Activated T-helper 17 cell treated with anti-CD3 and anti-CD28 coated beads, Interleukin-2, amount 50 U/mL, for 72 hours (primary cell): ENCODE measurements at regions not wholly inside any gene's neighbourhood (a gene's known extent, or its start where the extent isn't known, plus 50 kb on each side); places are given as distances from the start of the nearest gene placed in this dataset.
A peak's percentile ranks its signal among the peaks of the same experiment; 100 is the strongest.
"Not testable (repeated sequence)": the region's sequence is repeated elsewhere in the genome, so short reads cannot be mapped to it uniquely, and the experiment has no call there.

ENCODE experiments used
- ATAC-seq: fragments of 150-1000 bp; cut with Tn5 transposase; replicated peaks from 2 replicates; pipeline ENCODE4 v1.10.0; 2021; ENCODE audit warnings: mild to moderate bottlenecking, moderate library complexity
- H3K27ac Mint-ChIP-seq: one replicate; pipeline ENCODE4 v1.8.0; 2022; ENCODE audit warnings: mixed read lengths
- H3K27me3 Mint-ChIP-seq: one replicate; pipeline ENCODE4 v1.8.0; 2022; ENCODE audit warnings: mixed read lengths
- H3K36me3 Mint-ChIP-seq: one replicate; pipeline ENCODE4 v1.8.0; 2022; ENCODE audit warnings: low read depth, mild to moderate bottlenecking, mixed read lengths
- H3K4me1 Mint-ChIP-seq: one replicate; pipeline ENCODE4 v1.8.0; 2022; ENCODE audit warnings: mixed read lengths
- H3K4me3 Mint-ChIP-seq: one replicate; pipeline ENCODE4 v1.8.0; 2022; ENCODE audit warnings: mild to moderate bottlenecking, mixed read lengths
- H3K9me3 Mint-ChIP-seq: one replicate; pipeline ENCODE4 v1.8.0; 2022; ENCODE audit warnings: mixed read lengths

DNA sequence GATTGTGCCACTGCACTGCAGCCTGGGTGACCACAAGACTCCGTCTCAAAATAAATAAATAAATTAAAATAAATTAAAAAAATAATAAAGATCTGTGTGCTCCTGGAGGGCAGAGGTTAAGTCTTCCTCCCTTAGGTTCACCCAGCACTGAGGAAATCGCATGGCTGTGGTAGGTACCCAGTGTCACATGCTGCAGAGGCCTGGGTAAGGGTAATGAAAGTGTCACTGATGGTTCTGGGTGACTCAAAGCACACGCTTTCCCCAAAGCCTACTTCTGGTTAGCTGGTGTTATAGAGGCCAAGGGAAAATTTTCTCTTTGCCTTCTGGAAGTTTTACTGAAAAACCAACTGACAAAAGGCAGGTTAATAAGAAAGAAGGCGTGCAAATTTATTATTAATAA is 88.8 kb upstream of the ITGB1 start:
- Mint-ChIP-seq H3K9me3 (no peaks in the 10 kb centered on the region), H3K4me3 (no peak overlapping the region), H3K27me3 (no peaks in the 10 kb centered on the region), H3K27ac (no peak overlapping the region), H3K36me3 (no peaks in the 10 kb centered on the region), H3K4me1 (peaks cover 4% of the 10 kb centered on the region)
- ATAC-seq: peak; percentile 86

DNA sequence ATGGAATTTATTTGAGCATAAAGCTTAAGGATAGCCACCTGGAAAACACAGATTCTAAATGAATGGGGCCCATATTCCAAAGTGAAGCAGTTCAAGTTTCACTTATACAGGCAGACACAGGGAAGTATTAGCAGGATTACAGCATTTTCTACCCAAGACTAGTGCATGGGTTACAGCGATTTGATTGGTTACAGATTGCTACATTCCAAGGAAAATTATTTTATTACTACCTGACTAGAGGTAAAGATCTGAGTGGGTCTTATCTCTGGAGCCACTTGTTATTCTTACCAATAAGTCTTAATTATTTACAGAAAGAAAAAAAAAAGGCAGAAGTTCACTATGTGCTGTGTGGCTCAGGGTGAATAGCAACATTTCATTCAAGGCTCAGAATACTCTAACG is 87.4 kb upstream of the ITGB1 start:
- no peaks in the 10 kb centered on the region for H3K36me3 Mint-ChIP-seq
- no peak overlapping the region for H3K27ac Mint-ChIP-seq
- no peak for ATAC-seq

DNA sequence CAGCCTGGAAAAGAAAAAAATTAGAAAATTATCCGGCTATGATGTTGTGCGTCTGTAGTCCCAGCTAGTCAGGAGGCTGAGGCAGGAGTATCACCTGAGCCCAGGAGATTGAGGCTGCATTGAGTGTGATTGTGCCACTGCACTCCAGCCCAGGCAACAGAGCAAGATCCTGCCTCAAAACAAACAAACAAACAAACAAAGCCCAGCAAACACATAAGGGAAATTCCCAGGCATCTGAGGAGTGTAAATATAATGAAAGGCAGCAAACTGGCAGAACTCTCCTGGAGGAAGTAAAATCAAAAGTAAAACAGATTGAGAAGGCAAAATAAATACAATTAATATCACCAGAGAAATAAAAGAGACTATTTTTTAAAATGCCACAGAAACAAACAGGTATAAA is 84.5 kb upstream of the ITGB1 start:
- no peak overlapping the region for H3K4me3 Mint-ChIP-seq
- H3K27ac Mint-ChIP-seq: no peak overlapping the region
- H3K9me3 Mint-ChIP-seq: no peaks in the 10 kb centered on the region
- H3K36me3 Mint-ChIP-seq: no peaks in the 10 kb centered on the region
- peaks cover 4% of the 10 kb centered on the region for H3K4me1 Mint-ChIP-seq
- ATAC-seq: no peak
- H3K27me3 Mint-ChIP-seq: no peaks in the 10 kb centered on the region

More for the DNA sequence above, 87.4 kb upstream of the ITGB1 start:
- peaks cover 4% of the 10 kb centered on the region for H3K4me1 Mint-ChIP-seq
- no peaks in the 10 kb centered on the region for H3K9me3 Mint-ChIP-seq
- H3K27me3 Mint-ChIP-seq: no peaks in the 10 kb centered on the region
- no peak overlapping the region for H3K4me3 Mint-ChIP-seq

- ATAC-seq: no peak
- H3K4me3 Mint-ChIP-seq: no peak overlapping the region
- no peaks in the 10 kb centered on the region for H3K27me3 Mint-ChIP-seq
- H3K4me1 Mint-ChIP-seq: peaks cover 4% of the 10 kb centered on the region
- no peaks in the 10 kb centered on the region for H3K9me3 Mint-ChIP-seq
- no peak overlapping the region for H3K27ac Mint-ChIP-seq
- H3K36me3 Mint-ChIP-seq: no peaks in the 10 kb centered on the region
Measured at GRCh38 chr10:33041783-33042437, 83.9 kb upstream of the ITGB1 start.

GRCh38 chr10:33040436-33040835 is 82.4 kb upstream of the ITGB1 start:
- H3K27me3 Mint-ChIP-seq: no peaks in the 10 kb centered on the region
- H3K4me3 Mint-ChIP-seq: no peak overlapping the region
- H3K27ac Mint-ChIP-seq: no peak overlapping the region
- peaks cover 4% of the 10 kb centered on the region for H3K4me1 Mint-ChIP-seq
- H3K36me3 Mint-ChIP-seq: no peaks in the 10 kb centered on the region
- ATAC-seq: no peak
- H3K9me3 Mint-ChIP-seq: no peaks in the 10 kb centered on the region

GRCh38 chr10:33039181-33039580 is 81.2 kb upstream of the ITGB1 start:
- H3K4me3 Mint-ChIP-seq: no peak overlapping the region
- peaks cover 4% of the 10 kb centered on the region for H3K4me1 Mint-ChIP-seq
- no peak for ATAC-seq
- H3K27ac Mint-ChIP-seq: no peak overlapping the region
- H3K27me3 Mint-ChIP-seq: no peaks in the 10 kb centered on the region
- H3K36me3 Mint-ChIP-seq: no peaks in the 10 kb centered on the region
- no peaks in the 10 kb centered on the region for H3K9me3 Mint-ChIP-seq

- Mint-ChIP-seq H3K36me3 (no peaks in the 10 kb centered on the region), H3K4me1 (peaks cover 4% of the 10 kb centered on the region), H3K4me3 (no peak overlapping the region), H3K27me3 (no peaks in the 10 kb centered on the region), H3K27ac (no peak overlapping the region), H3K9me3 (no peaks in the 10 kb centered on the region)
- ATAC-seq: no peak
Measured at GRCh38 chr10:33038672-33039071, 80.6 kb upstream of the ITGB1 start.

DNA sequence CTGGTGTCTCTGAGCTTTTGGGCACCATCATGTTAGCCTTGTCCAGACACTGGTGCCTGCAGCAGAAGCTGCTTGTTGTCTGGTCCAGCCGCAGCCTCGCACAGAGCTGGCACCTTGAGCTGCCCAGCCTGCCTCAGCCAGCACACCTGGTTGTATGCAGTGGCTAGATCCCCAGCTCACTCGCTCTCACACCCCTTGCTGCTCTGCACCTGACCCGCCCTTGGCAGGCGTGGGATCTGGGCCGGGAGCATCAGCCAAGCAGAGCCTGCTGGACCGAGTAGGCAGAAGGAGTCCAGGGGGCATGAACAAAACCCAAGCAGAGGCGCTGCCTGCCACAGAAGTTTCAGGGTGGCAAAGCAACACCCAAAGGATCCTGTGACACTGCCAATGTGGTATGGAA is 79.7 kb upstream of the ITGB1 start:
- Mint-ChIP-seq H3K27ac (no peak overlapping the region), H3K36me3 (no peaks in the 10 kb centered on the region), H3K27me3 (no peaks in the 10 kb centered on the region), H3K4me3 (no peak overlapping the region), H3K9me3 (no peaks in the 10 kb centered on the region), H3K4me1 (peaks cover 5% of the 10 kb centered on the region)
- no peak for ATAC-seq

DNA sequence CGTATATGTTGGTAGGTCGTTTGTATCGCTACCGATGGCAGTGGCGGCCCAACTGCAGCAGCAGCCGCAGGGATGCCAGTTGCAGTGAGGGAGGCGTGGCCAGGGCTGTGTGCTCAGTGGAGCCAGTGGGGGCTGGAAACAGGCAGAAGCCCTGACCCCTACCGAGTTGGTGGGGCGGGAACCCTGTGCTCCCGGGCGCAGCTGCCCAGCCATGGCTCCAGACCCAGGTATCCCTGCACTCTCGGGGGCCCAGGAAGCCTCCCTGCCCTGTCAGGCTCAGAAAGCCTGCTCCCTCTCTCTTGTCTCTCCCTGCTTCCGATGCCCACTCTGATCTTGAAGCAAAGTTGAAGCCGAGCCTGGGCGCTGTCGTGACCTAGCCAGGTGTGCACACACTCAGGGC is 78.6 kb upstream of the ITGB1 start:
- H3K4me3 Mint-ChIP-seq: no peak overlapping the region
- peaks cover 6% of the 10 kb centered on the region for H3K4me1 Mint-ChIP-seq
- no peaks in the 10 kb centered on the region for H3K9me3 Mint-ChIP-seq
- no peaks in the 10 kb centered on the region for H3K36me3 Mint-ChIP-seq
- ATAC-seq: no peak
- no peak overlapping the region for H3K27ac Mint-ChIP-seq
- H3K27me3 Mint-ChIP-seq: no peaks in the 10 kb centered on the region

DNA sequence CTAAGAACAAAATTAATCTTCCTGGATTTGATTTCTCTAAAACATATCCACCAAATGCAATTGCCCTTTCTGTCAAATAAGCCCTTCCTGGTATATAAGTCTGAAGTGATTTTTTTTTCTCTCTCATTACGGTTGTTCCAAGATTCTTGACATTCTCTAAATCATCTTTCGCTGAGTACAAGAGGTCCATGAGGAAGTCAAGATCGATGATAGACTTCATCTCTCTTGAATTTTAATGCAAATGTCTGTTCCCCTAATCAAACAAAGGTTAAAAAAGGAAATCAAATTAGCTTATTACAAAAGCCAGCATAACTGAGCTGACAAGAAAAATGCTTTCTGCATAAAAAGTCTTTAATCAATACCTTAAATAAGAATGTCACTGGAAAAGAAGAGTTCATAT is 77.4 kb upstream of the ITGB1 start:
- Mint-ChIP-seq H3K27ac (no peak overlapping the region), H3K27me3 (no peaks in the 10 kb centered on the region), H3K9me3 (no peaks in the 10 kb centered on the region), H3K4me3 (no peak overlapping the region), H3K36me3 (no peaks in the 10 kb centered on the region), H3K4me1 (peaks cover 11% of the 10 kb centered on the region)
- no peak for ATAC-seq

DNA sequence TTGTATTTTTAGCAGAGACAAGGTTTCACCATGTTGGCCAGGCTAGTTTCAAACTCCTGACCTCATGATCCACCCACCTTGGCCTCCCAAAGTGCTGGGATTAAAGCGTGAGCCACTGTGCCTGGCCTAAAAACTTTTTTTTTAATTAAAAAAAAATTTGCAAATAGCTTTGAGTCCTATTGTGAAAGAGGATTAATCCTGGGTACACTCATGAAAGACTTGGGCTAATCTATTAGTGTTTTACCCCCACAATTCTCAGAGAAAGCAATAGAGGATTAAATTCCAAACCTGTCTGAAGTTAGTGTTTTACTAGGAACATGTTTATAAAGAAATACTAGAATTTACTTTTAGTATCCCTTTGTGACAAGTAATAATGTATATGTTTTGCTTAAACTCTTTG is 76.9 kb upstream of the ITGB1 start:
- no peak for ATAC-seq
- Mint-ChIP-seq H3K36me3 (no peaks in the 10 kb centered on the region), H3K4me3 (no peak overlapping the region), H3K9me3 (no peaks in the 10 kb centered on the region), H3K4me1 (peaks cover 13% of the 10 kb centered on the region), H3K27me3 (no peaks in the 10 kb centered on the region), H3K27ac (no peak overlapping the region)

DNA sequence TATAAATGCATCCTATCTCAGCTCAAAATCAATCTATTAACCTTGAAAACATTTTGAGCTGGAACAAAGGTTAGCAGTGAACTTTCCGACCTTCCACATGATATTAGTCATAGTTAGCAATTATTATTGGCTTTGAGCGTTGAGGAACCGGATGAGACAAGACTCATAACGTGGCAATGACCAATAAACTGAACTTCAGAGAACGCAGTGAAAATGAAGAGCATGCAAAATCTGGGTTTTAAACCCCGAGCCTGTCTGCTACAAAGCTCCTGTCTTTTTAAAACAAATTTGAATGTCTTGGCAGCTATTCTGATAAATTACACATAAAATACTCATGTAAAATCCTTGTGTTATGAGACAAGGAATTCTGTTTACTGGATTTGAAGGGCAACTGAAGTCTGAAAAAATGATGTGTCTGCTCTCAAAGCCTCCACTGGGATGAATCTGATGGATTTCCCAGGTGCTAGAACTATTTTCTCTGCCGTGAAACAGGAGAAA is 74.7 kb upstream of the ITGB1 start:
- Mint-ChIP-seq H3K27ac (peak overlapping the region; percentile 16), H3K9me3 (no peaks in the 10 kb centered on the region), H3K27me3 (no peaks in the 10 kb centered on the region), H3K4me1 (peaks cover 25% of the 10 kb centered on the region), H3K4me3 (peak overlapping the region; percentile 33), H3K36me3 (no peaks in the 10 kb centered on the region)
- peak; percentile 73 for ATAC-seq

GRCh38 chr10:33031815-33032653 is 74.0 kb upstream of the ITGB1 start:
- Mint-ChIP-seq H3K4me3 (peak overlapping the region; percentile 33), H3K36me3 (no peaks in the 10 kb centered on the region), H3K27ac (peak overlapping the region; percentile 16), H3K27me3 (no peaks in the 10 kb centered on the region), H3K9me3 (no peaks in the 10 kb centered on the region), H3K4me1 (peaks cover 26% of the 10 kb centered on the region)
- ATAC-seq: no peak

DNA sequence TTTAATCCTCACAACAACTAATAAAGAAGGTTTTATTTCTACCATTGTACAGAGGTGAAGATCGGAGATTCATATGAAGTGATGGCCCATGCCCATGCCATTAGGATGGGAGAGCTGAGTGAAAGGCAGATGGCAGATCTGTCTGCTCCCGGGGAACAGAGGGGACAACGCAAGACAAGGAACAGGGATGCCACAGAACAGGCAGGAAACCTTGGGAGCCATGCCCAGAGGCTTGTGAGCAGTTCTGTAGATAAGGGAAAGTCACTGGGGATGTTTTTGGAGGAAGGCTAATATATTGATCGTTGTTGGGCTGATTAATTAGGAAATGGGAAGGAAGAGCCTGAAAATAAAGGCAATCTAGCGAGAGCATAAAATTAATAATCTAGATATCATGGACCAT is 73.1 kb upstream of the ITGB1 start:
- ATAC-seq: no peak
- H3K4me3 Mint-ChIP-seq: no peak overlapping the region
- no peaks in the 10 kb centered on the region for H3K27me3 Mint-ChIP-seq
- no peaks in the 10 kb centered on the region for H3K9me3 Mint-ChIP-seq
- no peaks in the 10 kb centered on the region for H3K36me3 Mint-ChIP-seq
- H3K4me1 Mint-ChIP-seq: peaks cover 33% of the 10 kb centered on the region
- no peak overlapping the region for H3K27ac Mint-ChIP-seq

GRCh38 chr10:33028515-33028914 is 70.5 kb upstream of the ITGB1 start:
- not testable (repeated sequence) for H3K9me3 Mint-ChIP-seq, H3K27me3 Mint-ChIP-seq, H3K36me3 Mint-ChIP-seq
- peak overlapping the region; percentile 60 for H3K4me3 Mint-ChIP-seq
- ATAC-seq: peak; percentile 67
- H3K4me1 Mint-ChIP-seq: peaks cover 46% of the 10 kb centered on the region
- peak overlapping the region; percentile 72 for H3K27ac Mint-ChIP-seq
